GM23338 (cell line): ENCODE measurements at regions not wholly inside any gene's neighbourhood (a gene's known extent, or its start where the extent isn't known, plus 50 kb on each side); places are given as distances from the start of the nearest gene placed in this dataset.

Experiments
- ATAC-seq: fragments of 200-7000 bp; cut with Tn5 transposase; 3 replicates; pipeline ENCODE4 v1.9.1; 2020
- DNase-seq: peaks from one replicate; pipeline ENCODE4 v3.0.0-alpha.2; 2015; ENCODE audit warnings: low spot score
- H2AFZ ChIP-seq: fragments of 200-600 bp; sonication (generic); 2 replicates; pipeline ENCODE4 v1.8.0; 2016; ENCODE audit warnings: antibody characterized with exemption, mild to moderate bottlenecking, moderate library complexity
- H3F3A ChIP-seq: fragments of 200-600 bp; sonication (generic); replicated peaks from 2 replicates; pipeline ENCODE4 v1.8.0; 2017; ENCODE audit warnings: antibody characterized with exemption, mixed run types, low read depth
- H3K27ac ChIP-seq: fragments of 200-600 bp; sonication (generic); 2 replicates; pipeline ENCODE4 v1.6.1; 2016; ENCODE audit warnings: low read depth
- H3K27me3 ChIP-seq: fragments of 200-600 bp; sonication (generic); 2 replicates; pipeline ENCODE4 v1.8.0; 2016; ENCODE audit warnings: mild to moderate bottlenecking, mixed run types, moderate library complexity; ENCODE audit not compliant: insufficient read depth
- H3K36me3 ChIP-seq: fragments of 200-600 bp; sonication (generic); 2 replicates; pipeline ENCODE4 v1.8.0; 2016; ENCODE audit warnings: mild to moderate bottlenecking; ENCODE audit not compliant: insufficient read depth
- H3K4me1 ChIP-seq: fragments of 200-600 bp; sonication (generic); 2 replicates; pipeline ENCODE4 v1.8.0; 2016; ENCODE audit warnings: mild to moderate bottlenecking, moderate library complexity; ENCODE audit not compliant: insufficient read depth
- H3K4me2 ChIP-seq: fragments of 200-600 bp; sonication (generic); 2 replicates; pipeline ENCODE4 v1.7.1; 2017; ENCODE audit warnings: mixed run types
- H3K4me3 ChIP-seq: fragments of 200-600 bp; sonication (generic); 2 replicates; pipeline ENCODE4 v1.6.1; 2016; ENCODE audit warnings: mixed run types
- H3K79me2 ChIP-seq: fragments of 200-600 bp; sonication (generic); replicated peaks from 2 replicates; pipeline ENCODE4 v1.8.0; 2017; ENCODE audit warnings: mild to moderate bottlenecking; ENCODE audit not compliant: insufficient read depth
- H3K9me2 ChIP-seq: fragments of 200-600 bp; sonication (generic); 2 replicates; pipeline ENCODE4 v1.8.0; 2017; ENCODE audit not compliant: insufficient read depth
- H4K20me1 ChIP-seq: fragments of 200-600 bp; sonication (generic); replicated peaks from 2 replicates; pipeline ENCODE4 v1.8.0; 2017; ENCODE audit warnings: mild to moderate bottlenecking; ENCODE audit not compliant: insufficient read depth
- H3K27ac Mint-ChIP-seq: 2 replicates; pipeline ENCODE4 v1.8.0; 2020; ENCODE audit warnings: inconsistent platforms, mild to moderate bottlenecking, moderate library complexity, mixed read lengths
- H3K27me3 Mint-ChIP-seq: 3 replicates; pipeline ENCODE4 v1.8.0; 2022; ENCODE audit warnings: low read depth, mild to moderate bottlenecking, moderate library complexity, mixed read lengths, inconsistent platforms; ENCODE audit not compliant: insufficient read depth, poor library complexity
- H3K36me3 Mint-ChIP-seq: 3 replicates; pipeline ENCODE4 v1.8.0; 2021; ENCODE audit warnings: low read depth, mild to moderate bottlenecking, inconsistent platforms, moderate library complexity, mixed read lengths
- H3K4me1 Mint-ChIP-seq: 3 replicates; pipeline ENCODE4 v1.8.0; 2020; ENCODE audit warnings: mild to moderate bottlenecking, inconsistent platforms, mixed read lengths
- H3K4me3 Mint-ChIP-seq: 3 replicates; pipeline ENCODE4 v1.8.0; 2021; ENCODE audit warnings: moderate library complexity, mild to moderate bottlenecking, inconsistent platforms, mixed read lengths
- H3K9me3 Mint-ChIP-seq: 3 replicates; pipeline ENCODE4 v1.8.0; 2020; ENCODE audit warnings: moderate library complexity, mild to moderate bottlenecking, inconsistent platforms, mixed read lengths
- CREB1 ChIP-seq: fragments of 250-450 bp; sonication (Bioruptor Pico); IDR thresholded peaks from 2 replicates; pipeline ENCODE4 v1.5.0; 2020; ENCODE audit warnings: low read depth, mild to moderate bottlenecking, moderate library complexity
- CTCF ChIP-seq, 2 experiments: fragments of 200-600 bp in 1 of 2; sonication (generic) in 1 of 2; conservative IDR thresholded peaks; 2 replicates each; pipeline versions ENCODE4 v1.5.1 to v1.6.1; 2016 to 2017; ENCODE audit warnings: antibody characterized with exemption in 2 of 2, low read depth in 2 of 2, mild to moderate bottlenecking in 2 of 2, moderate library complexity in 1 of 2
- EZH2phosphoT487 ChIP-seq: fragments of 200-600 bp; sonication (generic); IDR thresholded peaks from one replicate; pipeline ENCODE4 v1.8.1; 2018; ENCODE audit warnings: antibody characterized with exemption; ENCODE audit not compliant: unreplicated experiment
- JUNB ChIP-seq: IDR thresholded peaks from one replicate; pipeline ENCODE4 v1.6.1; 2016; ENCODE audit warnings: antibody characterized with exemption; ENCODE audit not compliant: unreplicated experiment
- NANOG ChIP-seq: IDR thresholded peaks from 2 replicates; pipeline ENCODE4 v1.6.1; 2016; ENCODE audit warnings: antibody characterized with exemption, borderline replicate concordance
- POLR2AphosphoS5 ChIP-seq: IDR thresholded peaks from 2 replicates; pipeline ENCODE4 v1.6.1; 2016; ENCODE audit warnings: antibody characterized with exemption, low read depth
- REST ChIP-seq: IDR thresholded peaks from one replicate; pipeline ENCODE4 v1.6.1; 2018; ENCODE audit warnings: antibody characterized with exemption; ENCODE audit not compliant: unreplicated experiment
- STAT1 ChIP-seq: IDR thresholded peaks from one replicate; pipeline ENCODE4 v1.6.1; 2016; ENCODE audit warnings: antibody characterized with exemption; ENCODE audit not compliant: unreplicated experiment
- ZNF114 ChIP-seq: fragments of 250-450 bp; sonication (Bioruptor Pico); IDR thresholded peaks from 2 replicates; pipeline ENCODE4 v1.5.0; 2020; ENCODE audit warnings: mild to moderate bottlenecking, moderate library complexity

- H3K27ac Mint-ChIP-seq = no peak overlapping the region; the same call in 1 of the 2 replicates
- no peaks in the 10 kb centered on the region for H3F3A ChIP-seq
- no peaks in the 10 kb centered on the region for H4K20me1 ChIP-seq
- H3K36me3 Mint-ChIP-seq = no peaks in the 10 kb centered on the region
- DNase-seq (peak; percentile 6), ATAC-seq (peak; percentile 43)
- no peak overlapping the region for H3K4me3 ChIP-seq
- no peaks in the 10 kb centered on the region for H3K4me1 ChIP-seq
- TF ChIP-seq STAT1 (no peak), CTCF (conservative IDR thresholded peaks at IDR 0.05; ENCODE audit: low read depth in 2 of 2) (no peak), POLR2AphosphoS5 (no peak)
- no peaks in the 10 kb centered on the region for H3K9me3 Mint-ChIP-seq
- no peaks in the 10 kb centered on the region for H3K27me3 ChIP-seq
- H3K9me2 ChIP-seq = no peaks in the 10 kb centered on the region
- H3K36me3 ChIP-seq = no peaks in the 10 kb centered on the region
- peak overlapping the region; percentile 88 for H2AFZ ChIP-seq
- H3K4me3 Mint-ChIP-seq = no peak overlapping the region
- H3K27me3 Mint-ChIP-seq = peaks cover 8% of the 10 kb centered on the region
- no peak overlapping the region for H3K4me2 ChIP-seq
- H3K27ac ChIP-seq = no peak overlapping the region
- H3K79me2 ChIP-seq = no peaks in the 10 kb centered on the region
- peaks cover 28% of the 10 kb centered on the region for H3K4me1 Mint-ChIP-seq
Observed at GRCh38 chr13:44764302-44764692, 188.2 kb upstream of the TSC22D1 start.

GRCh38 chr13:44763615-44764301 lies 187.6 kb upstream of the TSC22D1 start:
- H3F3A ChIP-seq = no peaks in the 10 kb centered on the region
- no peaks in the 10 kb centered on the region for H3K36me3 ChIP-seq
- Mint-ChIP-seq H3K27me3 (peaks cover 12% of the 10 kb centered on the region), H3K4me1 (peaks cover 33% of the 10 kb centered on the region), H3K4me3 (no peak overlapping the region), H3K27ac (no peak overlapping the region), H3K9me3 (no peaks in the 10 kb centered on the region), H3K36me3 (no peaks in the 10 kb centered on the region)
- no peaks in the 10 kb centered on the region for H3K27me3 ChIP-seq
- H3K79me2 ChIP-seq = no peaks in the 10 kb centered on the region
- peak overlapping the region; percentile 88 for H2AFZ ChIP-seq
- DNase-seq = no peak
- no peaks in the 10 kb centered on the region for H3K4me1 ChIP-seq
- H4K20me1 ChIP-seq = no peaks in the 10 kb centered on the region
- no peak for ATAC-seq
- H3K4me3 ChIP-seq = no peak overlapping the region
- no peaks in the 10 kb centered on the region for H3K9me2 ChIP-seq
- H3K4me2 ChIP-seq = no peak overlapping the region
- no peak overlapping the region for H3K27ac ChIP-seq
- TF ChIP-seq ZNF114 (CRISPR knock-in tag) (no peak), REST (no peak), STAT1 (no peak), CREB1 (CRISPR knock-in tag) (no peak), NANOG (no peak), EZH2phosphoT487 (no peak), JUNB (no peak)
